ENCODE measurements at regions not wholly inside any gene's neighbourhood (a gene's known extent, or its start where the extent isn't known, plus 50 kb on each side); places are given as distances from the start of the nearest gene placed in this dataset.
A peak's percentile ranks its signal among the peaks of the same experiment; 100 is the strongest.
"Not testable (repeated sequence)": the region's sequence is repeated elsewhere in the genome, so short reads cannot be mapped to it uniquely, and the experiment has no call there.

- DNase-seq (ENCODE audit: low read depth, low spot score) = no peak
Observed at GRCh38 chr11:72525466-72525865, 91.1 kb upstream of the CLPB start.

GRCh38 chr11:72524711-72525110 is 90.4 kb upstream of the CLPB start:
- in situ Hi-C loops (cut with HindIII; ENCODE audit: low pct_unique_long_range_greater_than_20kb, low sequenced_read_pairs) = no loop called here
- DNase-seq (ENCODE audit: low read depth, low spot score) = no peak

More at GRCh38 chr11:72525466-72525865, 91.1 kb upstream of the CLPB start:
- in situ Hi-C loops (cut with HindIII; ENCODE audit: low pct_unique_long_range_greater_than_20kb, low sequenced_read_pairs) = no loop called here

- in situ Hi-C loops (cut with HindIII; ENCODE audit: low pct_unique_long_range_greater_than_20kb, low sequenced_read_pairs) = no loop called here
- DNase-seq (ENCODE audit: low read depth, low spot score) = no peak
Observed at GRCh38 chr11:72523991-72524390, 89.7 kb upstream of the CLPB start.

GRCh38 chr11:72522186-72522585 is 87.9 kb upstream of the CLPB start:
- DNase-seq (ENCODE audit: low read depth, low spot score) = no peak
- in situ Hi-C loops (cut with HindIII; ENCODE audit: low pct_unique_long_range_greater_than_20kb, low sequenced_read_pairs) = no loop called here

- in situ Hi-C loops (cut with HindIII; ENCODE audit: low pct_unique_long_range_greater_than_20kb, low sequenced_read_pairs) = no loop called here
- DNase-seq (ENCODE audit: low read depth, low spot score) = no peak
Observed at GRCh38 chr11:72521664-72522063, 87.3 kb upstream of the CLPB start.

GRCh38 chr11:72520815-72521214 is 86.5 kb upstream of the CLPB start:
- no peak for DNase-seq (ENCODE audit: low read depth, low spot score)
- in situ Hi-C loops (cut with HindIII; ENCODE audit: low pct_unique_long_range_greater_than_20kb, low sequenced_read_pairs) = no loop called here

GRCh38 chr11:72519882-72520281 is 85.6 kb upstream of the CLPB start:
- DNase-seq (ENCODE audit: low read depth, low spot score); in situ Hi-C loops (cut with HindIII; ENCODE audit: low pct_unique_long_range_greater_than_20kb, low sequenced_read_pairs): not testable (repeated sequence)

GRCh38 chr11:72519220-72519881 is 85.0 kb upstream of the CLPB start:
- in situ Hi-C loops (cut with HindIII; ENCODE audit: low pct_unique_long_range_greater_than_20kb, low sequenced_read_pairs) = no loop called here

GRCh38 chr11:72514331-72514730 is 80.0 kb upstream of the CLPB start:
- in situ Hi-C loops (cut with HindIII; ENCODE audit: low pct_unique_long_range_greater_than_20kb, low sequenced_read_pairs) = no loop called here
- no peak for DNase-seq (ENCODE audit: low read depth, low spot score)

More at GRCh38 chr11:72519220-72519881, 85.0 kb upstream of the CLPB start:
- peak; percentile 13 for DNase-seq (ENCODE audit: low read depth, low spot score)

GRCh38 chr11:72513411-72513810 is 79.1 kb upstream of the CLPB start:
- in situ Hi-C loops (cut with HindIII; ENCODE audit: low pct_unique_long_range_greater_than_20kb, low sequenced_read_pairs) = no loop called here
- no peak for DNase-seq (ENCODE audit: low read depth, low spot score)

- in situ Hi-C loops (cut with HindIII; ENCODE audit: low pct_unique_long_range_greater_than_20kb, low sequenced_read_pairs) = no loop called here
- no peak for DNase-seq (ENCODE audit: low read depth, low spot score)
Observed at GRCh38 chr11:72512956-72513355, 78.6 kb upstream of the CLPB start.

- DNase-seq (ENCODE audit: low read depth, low spot score) = no peak
- in situ Hi-C loops (cut with HindIII; ENCODE audit: low pct_unique_long_range_greater_than_20kb, low sequenced_read_pairs) = no loop called here
Observed at GRCh38 chr11:72511393-72512047, 77.2 kb upstream of the CLPB start.

GRCh38 chr11:72507050-72507449 is 72.7 kb upstream of the CLPB start:
- DNase-seq (ENCODE audit: low read depth, low spot score) = no peak
- in situ Hi-C loops (cut with HindIII; ENCODE audit: low pct_unique_long_range_greater_than_20kb, low sequenced_read_pairs) = no loop called here

GRCh38 chr11:72497731-72498130 is 63.4 kb upstream of the CLPB start:
- in situ Hi-C loops (cut with HindIII; ENCODE audit: low pct_unique_long_range_greater_than_20kb, low sequenced_read_pairs) = no loop called here
- no peak for DNase-seq (ENCODE audit: low read depth, low spot score)

GRCh38 chr11:72494109-72494429 is 59.7 kb upstream of the CLPB start:
- DNase-seq (ENCODE audit: low read depth, low spot score) = no peak
- in situ Hi-C loops (cut with HindIII; ENCODE audit: low pct_unique_long_range_greater_than_20kb, low sequenced_read_pairs) = no loop called here

- in situ Hi-C loops (cut with HindIII; ENCODE audit: low pct_unique_long_range_greater_than_20kb, low sequenced_read_pairs) = no loop called here
- DNase-seq (ENCODE audit: low read depth, low spot score) = no peak
Observed at GRCh38 chr11:72493426-72494108, 59.2 kb upstream of the CLPB start.

GRCh38 chr11:72491001-72491400 is 56.7 kb upstream of the CLPB start:
- DNase-seq (ENCODE audit: low read depth, low spot score) = no peak
- in situ Hi-C loops (cut with HindIII; ENCODE audit: low pct_unique_long_range_greater_than_20kb, low sequenced_read_pairs) = no loop called here
